ENCODE measurements at regions not wholly inside any gene's neighbourhood (a gene's known extent, or its start where the extent isn't known, plus 50 kb on each side); places are given as distances from the start of the nearest gene placed in this dataset.
"Not testable (repeated sequence)": the region's sequence is repeated elsewhere in the genome, so short reads cannot be mapped to it uniquely, and the experiment has no call there.

GRCh38 chr3:76206346-76206745, 421.0 kb upstream of the ZNF717 start:
- no peak for DNase-seq

- no peak for DNase-seq
Measured at GRCh38 chr3:76212679-76213078, 427.3 kb upstream of the ZNF717 start.

- DNase-seq = no peak
Measured at GRCh38 chr3:76222201-76222600, 436.9 kb upstream of the ZNF717 start.

GRCh38 chr3:76231258-76231657, 445.9 kb upstream of the ZNF717 start:
- DNase-seq = no peak

- no peak for DNase-seq
Measured at GRCh38 chr3:76242886-76243753, 457.8 kb upstream of the ZNF717 start.

GRCh38 chr3:76245073-76245472, 459.7 kb upstream of the ZNF717 start:
- no peak for DNase-seq

- no peak for DNase-seq
Measured at GRCh38 chr3:76245622-76246021, 460.3 kb upstream of the ZNF717 start.

GRCh38 chr3:76264496-76264895, 479.1 kb upstream of the ZNF717 start:
- DNase-seq = no peak

GRCh38 chr3:76264911-76265310, 479.6 kb upstream of the ZNF717 start:
- no peak for DNase-seq

GRCh38 chr3:76266511-76266910, 481.2 kb upstream of the ZNF717 start:
- no peak for DNase-seq

- DNase-seq = no peak
Measured at GRCh38 chr3:76267851-76268380, 482.6 kb upstream of the ZNF717 start.

- no peak for DNase-seq
Measured at GRCh38 chr3:76293856-76294255, 508.5 kb upstream of the ZNF717 start.

- no peak for DNase-seq
Measured at GRCh38 chr3:76300746-76301145, 515.4 kb upstream of the ZNF717 start.

GRCh38 chr3:76307556-76307955, 522.2 kb upstream of the ZNF717 start:
- DNase-seq = no peak

GRCh38 chr3:76308541-76308940, 523.2 kb upstream of the ZNF717 start:
- no peak for DNase-seq

GRCh38 chr3:76310089-76310488, 524.7 kb upstream of the ZNF717 start:
- DNase-seq = no peak

GRCh38 chr3:76310667-76311066, 525.3 kb upstream of the ZNF717 start:
- no peak for DNase-seq

GRCh38 chr3:76311941-76312340, 526.6 kb upstream of the ZNF717 start:
- DNase-seq = no peak

GRCh38 chr3:76315906-76316305, 530.6 kb upstream of the ZNF717 start:
- DNase-seq = not testable (repeated sequence)

- no peak for DNase-seq
Measured at GRCh38 chr3:76321614-76322013, 536.3 kb upstream of the ZNF717 start.

- DNase-seq = no peak
Measured at GRCh38 chr3:76324101-76324500, 538.8 kb upstream of the ZNF717 start.

GRCh38 chr3:76345878-76346277, 560.5 kb upstream of the ZNF717 start:
- peak; percentile 2 for DNase-seq

GRCh38 chr3:76346690-76347089, 561.3 kb upstream of the ZNF717 start:
- DNase-seq = no peak

- no peak for DNase-seq
Measured at GRCh38 chr3:76349715-76350480, 564.5 kb upstream of the ZNF717 start.

Data from NCI-H82 (cell line).